GM10266 (cell line): ENCODE measurements at regions not wholly inside any gene's neighbourhood (a gene's known extent, or its start where the extent isn't known, plus 50 kb on each side); places are given as distances from the start of the nearest gene placed in this dataset.
"Not testable (repeated sequence)": the region's sequence is repeated elsewhere in the genome, so short reads cannot be mapped to it uniquely, and the experiment has no call there.

Experiments
- DNase-seq: peaks from one replicate; pipeline ENCODE4 v3.0.0; 2012; ENCODE audit errors: extremely low spot score
- CTCF ChIP-seq: IDR thresholded peaks from 2 replicates; pipeline ENCODE4 v1.5.1; 2012; ENCODE audit warnings: mild to moderate bottlenecking, low read depth; ENCODE audit not compliant: control insufficient read depth, insufficient read depth; ENCODE audit errors: missing control alignments

- no peak for TF ChIP-seq CTCF
These were observed 101.3 kb downstream of the SNX5 start for GRCh38 chr20:17867131-17867925.

GRCh38 chr20:17866234-17867001 lies 102.2 kb downstream of the SNX5 start:
- no peak for DNase-seq
- no peak for TF ChIP-seq CTCF

More at GRCh38 chr20:17867131-17867925, 101.3 kb downstream of the SNX5 start:
- no peak for DNase-seq

GRCh38 chr20:17863577-17864292 lies 104.9 kb downstream of the SNX5 start:
- no peak for DNase-seq
- no peak for TF ChIP-seq CTCF

- DNase-seq, result no peak
- TF ChIP-seq CTCF, result no peak
These were observed 105.4 kb downstream of the SNX5 start for GRCh38 chr20:17863209-17863576.

GRCh38 chr20:17862171-17862570 lies 106.4 kb downstream of the SNX5 start:
- TF ChIP-seq CTCF, result no peak
- no peak for DNase-seq

- DNase-seq, result not testable (repeated sequence)
These were observed 107.0 kb downstream of the SNX5 start for GRCh38 chr20:17861620-17862019.

GRCh38 chr20:17860301-17861197 lies 108.0 kb downstream of the SNX5 start:
- TF ChIP-seq CTCF, result no peak
- no peak for DNase-seq
